B cell (primary cell): ENCODE measurements at regions not wholly inside any gene's neighbourhood (a gene's known extent, or its start where the extent isn't known, plus 50 kb on each side); places are given as distances from the start of the nearest gene placed in this dataset.

Experiments
- ATAC-seq: fragments of 200-7000 bp; cut with Tn5 transposase; one replicate; pipeline ENCODE4 v1.10.0; 2021; ENCODE audit warnings: low read depth, mild to moderate bottlenecking, moderate number of reproducible peaks, moderate library complexity
- CTCF ChIA-PET: fragments of 350-600 bp; sonication (Branson Sonifier 250); formaldehyde crosslinking; loops from one replicate; lab custom pipeline; 2021; ENCODE audit warnings: antibody characterized with exemption, inconsistent platforms; lab: Charles Lee
- POLR2A ChIA-PET: fragments of 350-600 bp; sonication (Branson Sonifier 250); formaldehyde crosslinking; loops from one replicate; lab custom pipeline; 2021; ENCODE audit warnings: antibody characterized with exemption; lab: Charles Lee
- DNase-seq: peaks from one replicate; pipeline ENCODE4 v3.0.0; 2013
- H2AFZ ChIP-seq: 2 replicates; pipeline ENCODE4 v1.6.1; 2012; ENCODE audit warnings: mild to moderate bottlenecking, low read depth, low read length; ENCODE audit not compliant: insufficient read depth, poor library complexity, severe bottlenecking
- H3K27ac ChIP-seq, 2 donors: 1 replicate in 1 of 2; 2 replicates in 1 of 2; pipeline ENCODE4 v1.5.1; 2012 to 2013; ENCODE audit warnings: low read length in 2 of 2, mild to moderate bottlenecking in 2 of 2, moderate library complexity in 1 of 2
- H3K27me3 ChIP-seq, 4 experiments: fragments of 200-600 bp in 1 of 4; sonication (generic) in 1 of 4; replicated peaks in 1 of 4; 1 replicate in 2 of 4; 2 replicates in 2 of 4; pipeline versions ENCODE4 v1.6.1 to v1.7.0; 2013 to 2016; ENCODE audit warnings: low read length in 3 of 4, mild to moderate bottlenecking in 2 of 4, mixed read lengths in 1 of 4, moderate library complexity in 1 of 4; ENCODE audit not compliant: insufficient read depth in 4 of 4, control insufficient read depth in 3 of 4; ENCODE audit errors: control extremely low read depth in 1 of 4
- H3K36me3 ChIP-seq, 2 experiments: replicated peaks in 1 of 2; 1 replicate in 1 of 2; 2 replicates in 1 of 2; pipeline versions ENCODE4 v1.6.1 to v1.7.1; 2013; ENCODE audit warnings: low read length in 1 of 2; ENCODE audit not compliant: insufficient read depth in 2 of 2, control insufficient read depth in 1 of 2; ENCODE audit errors: control extremely low read depth in 1 of 2, extremely low read depth in 1 of 2
- H3K4me1 ChIP-seq, 2 donors: fragments of 200-600 bp in 1 of 2; sonication (generic) in 1 of 2; 1 replicate in 1 of 2; 2 replicates in 1 of 2; pipeline versions ENCODE4 v1.5.1 to v1.6.1; 2013 to 2017; ENCODE audit warnings: low read length in 2 of 2; ENCODE audit not compliant: control insufficient read depth in 2 of 2, insufficient read depth in 2 of 2
- H3K4me2 ChIP-seq: replicated peaks from 2 replicates; pipeline ENCODE3; 2012; ENCODE audit warnings: mild to moderate bottlenecking, low read depth, low read length; ENCODE audit not compliant: poor library complexity, severe bottlenecking
- H3K4me3 ChIP-seq, 5 experiments: fragments of 200-600 bp in 1 of 5; sonication (generic) in 1 of 5; 1 replicate in 3 of 5; 2 replicates in 2 of 5; pipeline versions ENCODE4 v1.5.1 to v1.7.0; 2011 to 2016; ENCODE audit warnings: low read length in 4 of 5, mild to moderate bottlenecking in 4 of 5, low read depth in 2 of 5, control low read depth in 1 of 5, moderate library complexity in 1 of 5; ENCODE audit not compliant: insufficient read depth in 1 of 5; ENCODE audit errors: control extremely low read depth in 1 of 5, extremely low read depth in 1 of 5
- H3K79me2 ChIP-seq: fragments of 200-600 bp; sonication (generic); one replicate; pipeline ENCODE4 v1.6.0; 2016; ENCODE audit warnings: low read length; ENCODE audit not compliant: control insufficient read depth, insufficient read depth
- H3K9ac ChIP-seq: fragments of 200-600 bp; sonication (generic); 2 replicates; pipeline ENCODE4 v1.6.1; 2017; ENCODE audit warnings: mild to moderate bottlenecking, low read length, moderate library complexity
- H3K9me3 ChIP-seq, 3 donors: one replicate each; pipeline versions ENCODE4 v1.6.1 to v1.7.1; 2013; ENCODE audit warnings: low read length in 2 of 3; ENCODE audit not compliant: control insufficient read depth in 2 of 3, insufficient read depth in 1 of 3; ENCODE audit errors: control extremely low read depth in 1 of 3
- H4K20me1 ChIP-seq: 2 replicates; pipeline ENCODE4 v1.6.0; 2012; ENCODE audit warnings: mild to moderate bottlenecking, low read length; ENCODE audit not compliant: insufficient read depth, control insufficient read depth, poor library complexity, severe bottlenecking
- H3K27ac Mint-ChIP-seq: one replicate; pipeline ENCODE4 v1.8.0; 2021; ENCODE audit warnings: mixed read lengths
- H3K27me3 Mint-ChIP-seq: one replicate; pipeline ENCODE4 v1.8.0; 2021; ENCODE audit warnings: mixed read lengths
- H3K4me1 Mint-ChIP-seq: one replicate; pipeline ENCODE4 v1.8.0; 2021; ENCODE audit warnings: mixed read lengths
- H3K4me3 Mint-ChIP-seq: one replicate; pipeline ENCODE4 v1.8.0; 2021; ENCODE audit warnings: mixed read lengths
- H3K9me3 Mint-ChIP-seq: one replicate; pipeline ENCODE4 v1.8.0; 2022; ENCODE audit warnings: mixed read lengths; ENCODE audit not compliant: insufficient read depth
- EZH2 ChIP-seq: IDR thresholded peaks from 2 replicates; pipeline ENCODE4 v1.6.1; 2012; ENCODE audit warnings: borderline replicate concordance, low read depth, mild to moderate bottlenecking, moderate library complexity, low read length; ENCODE audit not compliant: insufficient read depth, poor library complexity, severe bottlenecking
- WGBS: methylation state at CpG from one replicate; pipeline ENCODE4 v1.1.5; 2013; ENCODE audit warnings: missing lambda C conversion rate; ENCODE audit not compliant: insufficient coverage; 5-methylcytosine and 5-hydroxymethylcytosine counted together
- intact Hi-C: fragments of 100-400 bp; cut with micrococcal nuclease; formaldehyde crosslinking; loops from one replicate; pipeline ENCODE4 v1.10.0; 2022
- TF ChIP-seq, protein P1 (sequence below): fragments of 200-600 bp; IDR thresholded peaks from one replicate; pipeline ENCODE4 v1.8.0; 2022; ENCODE audit warnings: antibody characterized with exemption, mild to moderate bottlenecking

DNA sequence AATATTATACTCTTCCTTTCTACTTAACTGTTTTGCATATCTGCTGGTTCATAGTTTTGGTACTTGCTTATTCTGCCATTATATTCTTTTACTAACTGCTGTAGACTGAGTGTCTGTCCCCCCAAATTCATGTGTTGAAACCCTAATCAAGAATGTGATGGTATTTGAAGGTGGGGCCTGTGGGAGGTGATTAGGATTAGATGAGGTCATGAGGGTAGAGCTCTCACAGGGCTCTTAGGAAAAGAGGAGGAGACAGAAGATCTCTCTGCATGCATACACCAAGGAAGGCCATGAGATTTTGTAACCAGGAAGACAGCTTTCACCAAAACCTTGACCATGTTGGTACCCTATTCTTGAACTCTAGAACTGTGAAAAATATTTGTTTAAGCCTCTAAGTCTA, 354.1 kb upstream of the B3GALT2 start:
- ATAC-seq (no peak), DNase-seq (no peak)
- Histone ChIP-seq H3K4me2 (peak overlapping the region; percentile 64), H4K20me1 (no peaks in the 10 kb centered on the region), H3K27me3 (no peaks in the 10 kb centered on the region), H3K27ac (peak overlapping the region in 1 of 2 donors; percentile 77), H3K79me2 (no peaks in the 10 kb centered on the region), H3K9ac (peak overlapping the region; percentile 59), H2AFZ (peak overlapping the region; percentile 49), H3K36me3 (no peaks in the 10 kb centered on the region), H3K4me1 (peaks cover 32 to 38% of the 10 kb centered on the region in 2 donors), H3K9me3 (no peaks in the 10 kb centered on the region), H3K4me3 (peak overlapping the region in 1 of 5 experiments; percentile 54)
- Mint-ChIP-seq H3K4me1 (peaks cover 42% of the 10 kb centered on the region), H3K27me3 (no peaks in the 10 kb centered on the region), H3K9me3 (no peaks in the 10 kb centered on the region), H3K4me3 (peak overlapping the region; percentile 88), H3K27ac (peak overlapping the region; percentile 93)
- no peak for TF ChIP-seq EZH2
- TF ChIP-seq, protein P1, sequence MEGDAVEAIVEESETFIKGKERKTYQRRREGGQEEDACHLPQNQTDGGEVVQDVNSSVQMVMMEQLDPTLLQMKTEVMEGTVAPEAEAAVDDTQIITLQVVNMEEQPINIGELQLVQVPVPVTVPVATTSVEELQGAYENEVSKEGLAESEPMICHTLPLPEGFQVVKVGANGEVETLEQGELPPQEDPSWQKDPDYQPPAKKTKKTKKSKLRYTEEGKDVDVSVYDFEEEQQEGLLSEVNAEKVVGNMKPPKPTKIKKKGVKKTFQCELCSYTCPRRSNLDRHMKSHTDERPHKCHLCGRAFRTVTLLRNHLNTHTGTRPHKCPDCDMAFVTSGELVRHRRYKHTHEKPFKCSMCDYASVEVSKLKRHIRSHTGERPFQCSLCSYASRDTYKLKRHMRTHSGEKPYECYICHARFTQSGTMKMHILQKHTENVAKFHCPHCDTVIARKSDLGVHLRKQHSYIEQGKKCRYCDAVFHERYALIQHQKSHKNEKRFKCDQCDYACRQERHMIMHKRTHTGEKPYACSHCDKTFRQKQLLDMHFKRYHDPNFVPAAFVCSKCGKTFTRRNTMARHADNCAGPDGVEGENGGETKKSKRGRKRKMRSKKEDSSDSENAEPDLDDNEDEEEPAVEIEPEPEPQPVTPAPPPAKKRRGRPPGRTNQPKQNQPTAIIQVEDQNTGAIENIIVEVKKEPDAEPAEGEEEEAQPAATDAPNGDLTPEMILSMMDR, result no peak
- ChIA-PET POLR2A (interaction anchor here (0.6 kb wide), 1 partner anchor 26 kb away, joined by 7 read pairs; no protein-coding TSS in a partner anchor), CTCF (interaction anchor here (1.1 to 1.2 kb wide), 2 partner anchors 86 to 104 kb away, joined by 3 read pairs; no protein-coding TSS in a partner anchor)
- intact Hi-C loops, result no loop called here

DNA sequence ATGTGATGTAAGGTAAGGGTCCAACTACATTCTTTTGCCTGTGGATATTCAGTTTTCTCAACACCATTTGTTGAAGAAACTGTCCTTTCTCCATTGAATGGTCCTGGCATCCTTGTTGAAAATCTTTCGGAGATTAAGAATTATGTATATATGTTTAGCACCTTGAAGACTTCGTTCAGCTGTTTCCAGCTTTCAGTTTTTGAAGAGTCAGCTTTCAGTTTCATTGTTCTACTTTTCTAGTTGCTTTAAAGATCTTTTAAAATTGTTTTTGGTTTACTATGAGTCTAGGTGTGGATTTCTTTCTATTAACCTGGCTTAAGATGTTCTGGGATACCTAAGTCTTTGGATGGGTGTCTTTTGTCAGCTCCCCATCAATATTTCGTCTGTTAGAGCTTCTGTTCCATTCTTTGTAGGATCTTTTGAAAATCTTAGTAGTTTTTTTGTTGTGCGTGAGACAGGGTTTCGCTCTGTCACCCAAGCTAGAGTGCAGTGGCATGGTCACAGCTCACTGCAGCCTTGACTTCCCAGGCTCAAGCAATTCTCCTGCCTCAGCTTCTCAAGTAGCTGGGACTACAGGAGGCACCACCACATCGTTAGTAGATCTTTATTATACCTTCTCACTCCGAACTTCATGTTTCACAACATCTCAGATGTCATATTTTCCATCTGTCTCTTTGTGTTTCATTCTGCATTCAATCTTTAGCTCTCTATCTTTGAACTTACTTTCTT, 353.5 kb upstream of the B3GALT2 start:
- peak overlapping the region; percentile 49 for H2AFZ ChIP-seq
- peak overlapping the region; percentile 59 for H3K9ac ChIP-seq
- peak overlapping the region; percentile 93 for H3K27ac Mint-ChIP-seq
- H3K27ac ChIP-seq, result peak overlapping the region; percentile 66 to 77
- H3K36me3 ChIP-seq, result no peaks in the 10 kb centered on the region
- H4K20me1 ChIP-seq, result no peaks in the 10 kb centered on the region
- no peaks in the 10 kb centered on the region for H3K9me3 Mint-ChIP-seq
- no peaks in the 10 kb centered on the region for H3K9me3 ChIP-seq
- CTCF ChIA-PET, result interaction anchor here (1.0 to 1.5 kb wide), 3 partner anchors 87 to 122 kb away, joined by 3 to 4 read pairs (median 3); no protein-coding TSS in a partner anchor
- intact Hi-C loops, result loop anchor here (5.0 kb wide), 4 partner anchors 123 to 733 kb away; partner anchors contain the start of genes CDC73, RGS2, RO60 and UCHL5
- no peaks in the 10 kb centered on the region for H3K27me3 Mint-ChIP-seq
- H3K4me2 ChIP-seq, result peak overlapping the region; percentile 64
- H3K27me3 ChIP-seq, result no peaks in the 10 kb centered on the region
- H3K4me1 Mint-ChIP-seq, result peaks cover 42% of the 10 kb centered on the region
- DNase-seq, result peak; percentile 55
- peak; percentile 24 for ATAC-seq
- POLR2A ChIA-PET, result no interaction called here
- TF ChIP-seq, protein P1, result no peak
- no peak for TF ChIP-seq EZH2
- H3K79me2 ChIP-seq, result no peaks in the 10 kb centered on the region
- H3K4me1 ChIP-seq, result peaks cover 32 to 38% of the 10 kb centered on the region in 2 donors
- WGBS, result 25% methylated on average over 5 of the region's 7 CpGs
- peak overlapping the region; percentile 88 for H3K4me3 Mint-ChIP-seq
- H3K4me3 ChIP-seq, result peak overlapping the region in 4 of 5 experiments; percentile 35 to 54 (median 46)
